ENCODE measurements at regions not wholly inside any gene's neighbourhood (a gene's known extent, or its start where the extent isn't known, plus 50 kb on each side); places are given as distances from the start of the nearest gene placed in this dataset.

GRCh38 chr18:78664048-78664447, 315.6 kb upstream of the SALL3 start:
- TF ChIP-seq, protein P1, sequence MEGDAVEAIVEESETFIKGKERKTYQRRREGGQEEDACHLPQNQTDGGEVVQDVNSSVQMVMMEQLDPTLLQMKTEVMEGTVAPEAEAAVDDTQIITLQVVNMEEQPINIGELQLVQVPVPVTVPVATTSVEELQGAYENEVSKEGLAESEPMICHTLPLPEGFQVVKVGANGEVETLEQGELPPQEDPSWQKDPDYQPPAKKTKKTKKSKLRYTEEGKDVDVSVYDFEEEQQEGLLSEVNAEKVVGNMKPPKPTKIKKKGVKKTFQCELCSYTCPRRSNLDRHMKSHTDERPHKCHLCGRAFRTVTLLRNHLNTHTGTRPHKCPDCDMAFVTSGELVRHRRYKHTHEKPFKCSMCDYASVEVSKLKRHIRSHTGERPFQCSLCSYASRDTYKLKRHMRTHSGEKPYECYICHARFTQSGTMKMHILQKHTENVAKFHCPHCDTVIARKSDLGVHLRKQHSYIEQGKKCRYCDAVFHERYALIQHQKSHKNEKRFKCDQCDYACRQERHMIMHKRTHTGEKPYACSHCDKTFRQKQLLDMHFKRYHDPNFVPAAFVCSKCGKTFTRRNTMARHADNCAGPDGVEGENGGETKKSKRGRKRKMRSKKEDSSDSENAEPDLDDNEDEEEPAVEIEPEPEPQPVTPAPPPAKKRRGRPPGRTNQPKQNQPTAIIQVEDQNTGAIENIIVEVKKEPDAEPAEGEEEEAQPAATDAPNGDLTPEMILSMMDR (conservative IDR thresholded peaks at IDR 0.05; ENCODE audit: low read depth, low read length), result no peak
- no peak for TF ChIP-seq EZH2 (IDR thresholded peaks at IDR 0.05; ENCODE audit: borderline replicate concordance, low read depth, low read length, poor library complexity, severe bottlenecking)
